ENCODE measurements at regions not wholly inside any gene's neighbourhood (a gene's known extent, or its start where the extent isn't known, plus 50 kb on each side); places are given as distances from the start of the nearest gene placed in this dataset.

- DNase-seq: no peak
Measured at GRCh38 chr10:14468023-14468441, 137.3 kb upstream of the FRMD4A start.

- peak; percentile 24 for DNase-seq
Measured at GRCh38 chr10:14466257-14466656, 135.5 kb upstream of the FRMD4A start.

GRCh38 chr10:14460447-14460846 lies 129.7 kb upstream of the FRMD4A start:
- no peak for DNase-seq

- DNase-seq: peak; percentile 32
Measured at GRCh38 chr10:14459665-14460064, 128.9 kb upstream of the FRMD4A start.

- DNase-seq: no peak
Measured at GRCh38 chr10:14456870-14457266, 126.1 kb upstream of the FRMD4A start.

GRCh38 chr10:14456218-14456869 lies 125.6 kb upstream of the FRMD4A start:
- DNase-seq: no peak

- DNase-seq: no peak
Measured at GRCh38 chr10:14454629-14455028, 123.9 kb upstream of the FRMD4A start.

DNA sequence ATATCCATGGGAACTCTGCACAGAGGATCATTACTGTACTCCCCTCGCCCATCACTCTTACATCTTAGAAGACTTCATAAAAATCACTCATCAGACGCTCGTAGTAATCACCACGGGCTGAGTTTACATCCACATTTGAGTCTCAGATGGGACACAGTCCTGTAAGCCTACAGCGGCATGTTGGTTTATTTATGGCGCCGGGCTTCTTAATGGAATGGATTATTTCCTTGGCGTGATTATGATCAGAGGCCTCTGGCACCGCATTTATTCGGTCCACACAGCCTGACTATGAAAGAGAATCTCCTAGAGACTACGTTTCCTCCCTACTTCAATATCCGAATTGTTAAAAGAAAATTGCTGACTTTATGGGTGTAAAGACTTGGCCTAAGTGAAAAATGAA lies 123.5 kb upstream of the FRMD4A start:
- DNase-seq: no peak

- no peak for DNase-seq
Measured at GRCh38 chr10:14453593-14453992, 122.9 kb upstream of the FRMD4A start.

DNA sequence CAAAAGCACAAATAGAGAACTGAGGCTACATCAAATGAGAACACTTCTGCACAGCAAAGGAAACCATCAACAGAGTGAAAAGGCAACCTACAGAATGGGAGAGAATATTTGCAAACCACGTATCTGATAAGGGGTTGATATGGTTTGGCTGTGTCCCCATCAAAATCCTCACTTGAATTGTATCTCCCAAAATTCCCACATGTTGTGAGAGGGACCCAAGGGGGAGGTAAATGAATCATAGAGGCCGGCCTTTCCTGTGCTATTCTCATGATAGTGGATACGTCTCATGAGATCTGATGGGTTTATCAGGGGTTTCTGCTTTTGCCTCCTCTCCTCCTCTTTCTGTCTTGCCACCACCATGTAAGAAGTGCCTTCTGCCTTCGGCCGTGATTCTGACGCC lies 120.6 kb upstream of the FRMD4A start:
- no peak for DNase-seq

GRCh38 chr10:14450041-14450491 lies 119.3 kb upstream of the FRMD4A start:
- DNase-seq: peak; percentile 35

GRCh38 chr10:14449293-14449815 lies 118.6 kb upstream of the FRMD4A start:
- DNase-seq: no peak

- no peak for DNase-seq
Measured at GRCh38 chr10:14448197-14448990, 117.7 kb upstream of the FRMD4A start.

- no peak for DNase-seq
Measured at GRCh38 chr10:14447094-14447839, 116.5 kb upstream of the FRMD4A start.

GRCh38 chr10:14439451-14440259 lies 108.9 kb upstream of the FRMD4A start:
- peak; percentile 59 for DNase-seq

GRCh38 chr10:14438576-14438975 lies 107.9 kb upstream of the FRMD4A start:
- no peak for DNase-seq

DNA sequence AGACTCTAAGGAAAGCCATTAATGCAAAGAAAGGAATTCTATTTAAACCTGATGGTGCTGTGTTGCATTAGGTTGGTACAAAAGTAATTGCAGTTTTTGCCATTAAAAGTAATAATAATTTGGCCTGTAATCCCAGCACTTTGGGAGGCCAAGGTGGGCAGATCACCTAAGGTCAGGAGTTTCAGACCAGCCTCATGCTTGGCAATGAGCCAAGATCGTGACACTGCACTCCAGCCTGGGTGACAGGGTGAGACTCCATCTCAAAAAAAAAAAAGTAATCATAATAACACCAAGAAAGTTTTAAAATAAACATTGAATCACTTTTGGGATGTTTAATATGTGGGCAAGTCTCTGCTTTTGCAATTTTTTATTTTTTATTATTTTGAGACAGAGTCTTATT lies 107.3 kb upstream of the FRMD4A start:
- DNase-seq: no peak

GRCh38 chr10:14435976-14436632 lies 105.4 kb upstream of the FRMD4A start:
- no peak for DNase-seq

- no peak for DNase-seq
Measured at GRCh38 chr10:14433147-14433546, 102.4 kb upstream of the FRMD4A start.

- no peak for DNase-seq
Measured at GRCh38 chr10:14431868-14432267, 101.1 kb upstream of the FRMD4A start.

- no peak for DNase-seq
Measured at GRCh38 chr10:14429043-14429700, 98.4 kb upstream of the FRMD4A start.
